T-helper 9 cell (primary cell): ENCODE measurements at regions not wholly inside any gene's neighbourhood (a gene's known extent, or its start where the extent isn't known, plus 50 kb on each side); places are given as distances from the start of the nearest gene placed in this dataset.
A peak's percentile ranks its signal among the peaks of the same experiment; 100 is the strongest.
"Not testable (repeated sequence)": the region's sequence is repeated elsewhere in the genome, so short reads cannot be mapped to it uniquely, and the experiment has no call there.

Source experiments
- DNase-seq: peaks from one replicate; pipeline ENCODE4 v3.0.0-alpha.2; 2020

GRCh38 chr6:137717074-137718073, 149.7 kb upstream of the TNFAIP3 start:
- peak; percentile 74 for DNase-seq

GRCh38 chr6:137718903-137719302, 148.2 kb upstream of the TNFAIP3 start:
- DNase-seq = not testable (repeated sequence)

- DNase-seq = no peak
Measured at GRCh38 chr6:137722749-137723272, 144.2 kb upstream of the TNFAIP3 start.

- no peak for DNase-seq
Measured at GRCh38 chr6:137723273-137724017, 143.6 kb upstream of the TNFAIP3 start.

GRCh38 chr6:137724018-137724403, 143.0 kb upstream of the TNFAIP3 start:
- DNase-seq = no peak

- DNase-seq = no peak
Measured at GRCh38 chr6:137724495-137725211, 142.4 kb upstream of the TNFAIP3 start.

GRCh38 chr6:137725949-137726348, 141.1 kb upstream of the TNFAIP3 start:
- no peak for DNase-seq

- DNase-seq = no peak
Measured at GRCh38 chr6:137726582-137726981, 140.5 kb upstream of the TNFAIP3 start.

GRCh38 chr6:137727216-137727765, 139.8 kb upstream of the TNFAIP3 start:
- no peak for DNase-seq

GRCh38 chr6:137728386-137729349, 138.4 kb upstream of the TNFAIP3 start:
- no peak for DNase-seq

GRCh38 chr6:137729866-137730629, 137.0 kb upstream of the TNFAIP3 start:
- DNase-seq = no peak

- no peak for DNase-seq
Measured at GRCh38 chr6:137731600-137731959, 135.5 kb upstream of the TNFAIP3 start.

- DNase-seq = no peak
Measured at GRCh38 chr6:137731960-137732616, 135.0 kb upstream of the TNFAIP3 start.

GRCh38 chr6:137733372-137733771, 133.7 kb upstream of the TNFAIP3 start:
- no peak for DNase-seq

- DNase-seq = no peak
Measured at GRCh38 chr6:137734005-137734874, 132.8 kb upstream of the TNFAIP3 start.

GRCh38 chr6:137734875-137735182, 132.2 kb upstream of the TNFAIP3 start:
- DNase-seq = no peak

GRCh38 chr6:137736048-137736818, 130.8 kb upstream of the TNFAIP3 start:
- no peak for DNase-seq

GRCh38 chr6:137736911-137737310, 130.1 kb upstream of the TNFAIP3 start:
- no peak for DNase-seq
